Cardiac muscle cell (in vitro differentiated cells and primary cell): ENCODE measurements at regions not wholly inside any gene's neighbourhood (a gene's known extent, or its start where the extent isn't known, plus 50 kb on each side); places are given as distances from the start of the nearest gene placed in this dataset.

Experiments
- DNase-seq, 2 donors: peaks; one replicate each; pipeline versions ENCODE4 v3.0.0 to v3.0.0-alpha.2; 2010 to 2017; ENCODE audit warnings: low read depth in 1 of 2, low spot score in 1 of 2
- H3K27ac ChIP-seq: fragments of 200-600 bp; sonication (generic); 2 replicates; pipeline ENCODE4 v1.5.1; 2016
- H3K27me3 ChIP-seq: fragments of 200-600 bp; sonication (generic); 2 replicates; pipeline ENCODE4 v1.6.0; 2016; ENCODE audit warnings: control low read depth
- H3K36me3 ChIP-seq: fragments of 200-600 bp; sonication (generic); 2 replicates; pipeline ENCODE4 v1.5.1; 2016; ENCODE audit warnings: control low read depth
- H3K4me1 ChIP-seq: fragments of 200-600 bp; sonication (generic); 2 replicates; pipeline ENCODE4 v1.8.1; 2017; ENCODE audit warnings: low read depth, mild to moderate bottlenecking, mixed run types
- H3K4me3 ChIP-seq: fragments of 200-600 bp; sonication (generic); 2 replicates; pipeline ENCODE4 v1.5.1; 2016; ENCODE audit warnings: mild to moderate bottlenecking
- H3K9me3 ChIP-seq: fragments of 200-600 bp; sonication (generic); 2 replicates; pipeline ENCODE4 v1.5.1; 2017; ENCODE audit warnings: low read depth, mild to moderate bottlenecking, control low read depth
- CTCF ChIP-seq: IDR thresholded peaks from 2 replicates; pipeline ENCODE4 v1.5.1; 2012; ENCODE audit warnings: low read depth, mild to moderate bottlenecking, low read length

- Histone ChIP-seq H3K27ac (no peak overlapping the region), H3K27me3 (no peaks in the 10 kb centered on the region), H3K4me1 (no peaks in the 10 kb centered on the region), H3K9me3 (no peaks in the 10 kb centered on the region), H3K4me3 (no peak overlapping the region), H3K36me3 (no peaks in the 10 kb centered on the region)
- TF ChIP-seq CTCF: no peak
- DNase-seq: no peak
Observed at GRCh38 chr4:170529748-170530722, 440.3 kb upstream of the AADAT start.

GRCh38 chr4:170526471-170526870 is 436.7 kb upstream of the AADAT start:
- Histone ChIP-seq H3K27me3 (no peaks in the 10 kb centered on the region), H3K9me3 (no peaks in the 10 kb centered on the region), H3K27ac (no peak overlapping the region), H3K4me1 (no peaks in the 10 kb centered on the region), H3K4me3 (no peak overlapping the region), H3K36me3 (no peaks in the 10 kb centered on the region)
- no peak for DNase-seq
- no peak for TF ChIP-seq CTCF

- H3K4me3 ChIP-seq: no peak overlapping the region
- TF ChIP-seq CTCF: no peak
- no peak for DNase-seq
Observed at GRCh38 chr4:170522427-170522970, 432.7 kb upstream of the AADAT start.

GRCh38 chr4:170497689-170498088 is 407.9 kb upstream of the AADAT start:
- Histone ChIP-seq H3K4me1 (no peaks in the 10 kb centered on the region), H3K9me3 (no peaks in the 10 kb centered on the region), H3K36me3 (no peaks in the 10 kb centered on the region), H3K27ac (no peak overlapping the region), H3K27me3 (no peaks in the 10 kb centered on the region), H3K4me3 (no peak overlapping the region)
- TF ChIP-seq CTCF: no peak
- DNase-seq: no peak

More at GRCh38 chr4:170522427-170522970, 432.7 kb upstream of the AADAT start:
- Histone ChIP-seq H3K27me3 (no peaks in the 10 kb centered on the region), H3K4me1 (no peaks in the 10 kb centered on the region), H3K36me3 (no peaks in the 10 kb centered on the region), H3K27ac (no peak overlapping the region), H3K9me3 (no peaks in the 10 kb centered on the region)

- DNase-seq: no peak
- Histone ChIP-seq H3K27ac (no peak overlapping the region), H3K4me1 (no peaks in the 10 kb centered on the region), H3K27me3 (no peaks in the 10 kb centered on the region), H3K9me3 (no peaks in the 10 kb centered on the region), H3K36me3 (no peaks in the 10 kb centered on the region), H3K4me3 (no peak overlapping the region)
- no peak for TF ChIP-seq CTCF
Observed at GRCh38 chr4:170497112-170497511, 407.4 kb upstream of the AADAT start.
